HG02840 (cell line): ENCODE measurements at regions not wholly inside any gene's neighbourhood (a gene's known extent, or its start where the extent isn't known, plus 50 kb on each side); places are given as distances from the start of the nearest gene placed in this dataset.

Source experiments
- ATAC-seq: cut with Tn5 transposase; IDR thresholded peaks from one replicate; pipeline ENCODE4 v1.9.1; 2021; ENCODE audit warnings: mild to moderate bottlenecking, moderate library complexity, moderate number of reproducible peaks; ENCODE audit not compliant: unreplicated experiment, low FRiP score

- no peak for ATAC-seq
Observed at GRCh38 chr14:58805605-58806409, 168.0 kb downstream of the DACT1 start.

DNA sequence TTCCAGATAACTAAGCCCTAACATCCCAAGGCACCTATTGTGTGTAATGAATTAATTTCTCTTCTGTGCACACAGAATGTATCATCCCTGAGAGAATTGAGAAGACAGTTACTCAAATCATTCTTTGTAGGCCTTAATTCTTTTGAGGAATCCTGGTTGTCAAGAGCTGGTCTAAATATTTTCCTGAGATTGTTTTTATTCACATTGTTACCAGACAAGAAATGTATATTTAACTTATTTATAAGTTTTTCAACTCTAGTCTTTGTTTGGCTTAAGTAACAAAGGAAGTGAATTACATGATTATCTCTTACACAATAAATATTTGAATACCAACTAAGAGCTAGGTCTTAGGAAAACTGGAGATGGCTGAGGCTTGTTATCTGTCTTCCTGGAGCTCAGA, 169.4 kb downstream of the DACT1 start:
- ATAC-seq, result no peak

GRCh38 chr14:58808828-58809227, 171.1 kb downstream of the DACT1 start:
- no peak for ATAC-seq

DNA sequence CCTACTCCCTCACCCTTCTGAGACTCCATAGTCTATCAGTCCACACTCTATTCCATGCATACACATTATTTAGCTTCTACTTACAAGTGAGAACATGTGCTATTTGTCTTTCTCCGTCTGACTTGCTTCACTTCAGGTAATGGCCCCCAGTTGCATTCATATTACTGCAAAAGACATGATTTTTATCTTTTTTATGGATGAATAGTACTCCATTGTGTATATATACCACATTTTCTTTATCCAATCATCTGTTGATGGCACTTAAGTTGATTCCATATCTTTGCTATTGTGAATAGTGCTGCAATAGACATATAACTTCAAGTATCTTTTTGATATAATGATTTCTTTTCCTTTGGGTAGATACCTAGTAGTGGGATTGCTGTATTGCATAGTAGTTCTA, 171.8 kb downstream of the DACT1 start:
- ATAC-seq, result no peak

GRCh38 chr14:58812050-58812910, 174.5 kb downstream of the DACT1 start:
- peak; percentile 81 for ATAC-seq

- no peak for ATAC-seq
Observed at GRCh38 chr14:58813745-58814144, 176.0 kb downstream of the DACT1 start.

- ATAC-seq, result no peak
Observed at GRCh38 chr14:58814466-58814865, 176.7 kb downstream of the DACT1 start.

GRCh38 chr14:58815161-58815701, 177.5 kb downstream of the DACT1 start:
- ATAC-seq, result no peak

GRCh38 chr14:58815794-58816193, 178.0 kb downstream of the DACT1 start:
- no peak for ATAC-seq

GRCh38 chr14:58816416-58817115, 178.8 kb downstream of the DACT1 start:
- no peak for ATAC-seq

GRCh38 chr14:58817846-58818245, 180.1 kb downstream of the DACT1 start:
- no peak for ATAC-seq

GRCh38 chr14:58820032-58820431, 182.3 kb downstream of the DACT1 start:
- ATAC-seq, result no peak

- ATAC-seq, result no peak
Observed at GRCh38 chr14:58821421-58821820, 183.7 kb downstream of the DACT1 start.

DNA sequence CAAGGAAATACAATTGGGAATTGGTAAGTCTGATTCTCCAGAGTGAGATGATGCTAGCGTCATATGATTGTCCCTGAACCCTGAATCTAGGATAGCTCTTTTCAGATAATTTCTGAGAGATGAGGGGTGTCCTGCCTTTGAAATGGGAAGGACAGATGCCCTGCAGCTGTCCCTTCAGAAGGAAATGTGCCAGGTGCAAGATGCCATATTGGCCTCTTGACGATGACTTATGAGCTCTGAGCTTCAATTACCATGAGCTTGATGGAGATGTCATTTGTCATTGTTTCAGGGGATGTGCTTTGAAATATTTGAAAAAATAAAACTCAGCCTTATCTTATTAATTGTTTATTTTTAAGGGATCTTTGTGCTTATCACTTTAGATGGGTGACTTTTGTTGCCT, 185.1 kb downstream of the DACT1 start:
- no peak for ATAC-seq

DNA sequence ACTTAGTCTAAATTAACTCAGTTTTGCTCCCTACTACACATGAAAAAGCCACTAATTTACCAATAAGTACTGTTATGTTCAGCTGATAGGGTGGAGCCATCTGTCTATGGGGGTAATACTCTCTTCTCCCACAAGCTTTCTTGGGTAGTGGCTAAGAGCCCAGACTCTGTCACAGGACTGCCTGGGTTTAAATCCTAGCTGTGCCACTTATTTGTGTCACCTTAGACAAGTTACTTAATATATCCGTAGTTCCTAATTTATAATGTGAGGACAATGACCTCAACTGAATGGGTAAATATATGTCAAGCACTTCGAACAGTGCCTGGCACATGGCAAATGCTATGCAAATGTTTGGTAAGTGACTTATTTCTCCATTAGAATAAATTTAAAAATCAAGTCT, 185.6 kb downstream of the DACT1 start:
- no peak for ATAC-seq

GRCh38 chr14:58824106-58824505, 186.3 kb downstream of the DACT1 start:
- no peak for ATAC-seq

GRCh38 chr14:58824796-58825195, 187.0 kb downstream of the DACT1 start:
- ATAC-seq, result no peak

GRCh38 chr14:58825606-58826005, 187.8 kb downstream of the DACT1 start:
- no peak for ATAC-seq

- no peak for ATAC-seq
Observed at GRCh38 chr14:58826845-58827686, 189.3 kb downstream of the DACT1 start.

DNA sequence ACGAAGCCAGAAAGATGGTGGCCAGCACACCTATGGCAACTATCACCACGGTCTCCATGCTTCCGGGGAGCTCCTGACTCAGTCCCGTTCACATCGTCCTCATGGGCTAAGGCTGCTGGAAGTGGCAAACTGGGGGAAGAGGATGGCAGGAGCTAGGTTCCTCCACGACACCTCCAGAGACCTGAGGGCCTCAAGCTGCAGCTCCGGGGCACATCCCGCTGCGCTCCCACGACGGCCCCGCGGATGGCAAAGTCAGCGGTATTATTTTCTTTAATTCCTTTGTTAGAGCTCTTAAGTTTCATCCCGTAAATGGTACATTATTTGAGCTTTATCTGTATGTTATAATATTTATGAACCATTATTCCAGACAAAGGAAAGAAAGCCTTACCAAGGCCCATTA, 190.5 kb downstream of the DACT1 start:
- no peak for ATAC-seq
